CD4-positive, alpha-beta T cell (primary cell): ENCODE measurements at regions not wholly inside any gene's neighbourhood (a gene's known extent, or its start where the extent isn't known, plus 50 kb on each side); places are given as distances from the start of the nearest gene placed in this dataset.

Experiments
- ATAC-seq: fragments of 200-7000 bp; cut with Tn5 transposase; one replicate; pipeline ENCODE4 v1.10.0; 2022; ENCODE audit warnings: mild to moderate bottlenecking; ENCODE audit not compliant: poor library complexity
- CTCF ChIA-PET: fragments of 350-600 bp; sonication (Branson Sonifier 250); formaldehyde crosslinking; loops from one replicate; lab custom pipeline; 2021; ENCODE audit warnings: antibody characterized with exemption, inconsistent platforms; lab: Charles Lee
- POLR2A ChIA-PET: fragments of 350-600 bp; sonication (Branson Sonifier 250); formaldehyde crosslinking; loops from one replicate; lab custom pipeline; 2021; ENCODE audit warnings: antibody characterized with exemption, inconsistent platforms; lab: Charles Lee
- DNase-seq, 14 experiments: peaks; one replicate each; pipeline ENCODE4 v3.0.0-alpha.2; 2013 to 2020; ENCODE audit warnings: mixed read lengths in 2 of 14
- H3K27ac ChIP-seq, 2 donors: one replicate each; pipeline versions ENCODE4 v1.5.1 to v1.7.0; 2013; ENCODE audit warnings: low read length in 2 of 2, low read depth in 1 of 2, mild to moderate bottlenecking in 1 of 2
- H3K27me3 ChIP-seq, 2 experiments: 1 replicate in 1 of 2; 2 replicates in 1 of 2; pipeline versions ENCODE4 v1.6.1 to v1.7.0; 2013; ENCODE audit warnings: low read length in 2 of 2, control low read depth in 1 of 2, mild to moderate bottlenecking in 1 of 2, moderate library complexity in 1 of 2; ENCODE audit not compliant: insufficient read depth in 2 of 2, control insufficient read depth in 1 of 2
- H3K36me3 ChIP-seq: one replicate; pipeline ENCODE4 v1.6.1; 2013; ENCODE audit warnings: low read length, control low read depth; ENCODE audit not compliant: insufficient read depth
- H3K4me1 ChIP-seq: one replicate; pipeline ENCODE4 v1.6.1; 2013; ENCODE audit warnings: low read length, control low read depth; ENCODE audit not compliant: insufficient read depth
- H3K4me3 ChIP-seq: one replicate; pipeline ENCODE4 v1.5.1; 2013; ENCODE audit warnings: mild to moderate bottlenecking, low read length, moderate library complexity
- H3K9me3 ChIP-seq, 2 experiments: 1 replicate in 1 of 2; 2 replicates in 1 of 2; pipeline versions ENCODE4 v1.6.1 to v1.7.0; 2013; ENCODE audit warnings: low read length in 2 of 2, mild to moderate bottlenecking in 2 of 2, control low read depth in 1 of 2, moderate library complexity in 1 of 2; ENCODE audit not compliant: control insufficient read depth in 1 of 2, insufficient read depth in 1 of 2
- H3K27ac Mint-ChIP-seq: one replicate; pipeline ENCODE4 v1.8.0; 2020; ENCODE audit warnings: mixed read lengths
- H3K27me3 Mint-ChIP-seq: one replicate; pipeline ENCODE4 v1.8.0; 2021; ENCODE audit warnings: mixed read lengths
- H3K36me3 Mint-ChIP-seq: one replicate; pipeline ENCODE4 v1.8.0; 2021; ENCODE audit warnings: low read depth, mixed read lengths
- H3K4me1 Mint-ChIP-seq: one replicate; pipeline ENCODE4 v1.8.0; 2021; ENCODE audit warnings: low read depth, mixed read lengths
- H3K4me3 Mint-ChIP-seq: one replicate; pipeline ENCODE4 v1.8.0; 2020; ENCODE audit warnings: mild to moderate bottlenecking, mixed read lengths
- H3K9me3 Mint-ChIP-seq: one replicate; pipeline ENCODE4 v1.8.0; 2020; ENCODE audit warnings: mixed read lengths
- intact Hi-C, 2 experiments: fragments of 100-400 bp; cut with DNase I in 1 of 2; cut with micrococcal nuclease in 1 of 2; formaldehyde crosslinking; loops; one replicate each; pipeline versions ENCODE4 v1.15.1 to v1.9.0; 2023 to 2025; cut with DNase I, micrococcal nuclease
- TF ChIP-seq, protein P1 (sequence below): fragments of 200-600 bp; IDR thresholded peaks from one replicate; pipeline ENCODE4 v1.8.0; 2022; ENCODE audit warnings: antibody characterized with exemption, mild to moderate bottlenecking

- ATAC-seq (no peak), DNase-seq (no peak)
- intact Hi-C loops = no loop called here
- no peaks in the 10 kb centered on the region for H3K27me3 Mint-ChIP-seq
- peaks cover 0 to 4% of the 10 kb centered on the region in 2 experiments for H3K27me3 ChIP-seq
- no peaks in the 10 kb centered on the region for H3K9me3 Mint-ChIP-seq
- H3K4me1 Mint-ChIP-seq = no peaks in the 10 kb centered on the region
- H3K27ac Mint-ChIP-seq = no peak overlapping the region
- no peaks in the 10 kb centered on the region for H3K36me3 Mint-ChIP-seq
- POLR2A ChIA-PET = no interaction called here
- no peak overlapping the region for H3K27ac ChIP-seq
- TF ChIP-seq, protein P1, sequence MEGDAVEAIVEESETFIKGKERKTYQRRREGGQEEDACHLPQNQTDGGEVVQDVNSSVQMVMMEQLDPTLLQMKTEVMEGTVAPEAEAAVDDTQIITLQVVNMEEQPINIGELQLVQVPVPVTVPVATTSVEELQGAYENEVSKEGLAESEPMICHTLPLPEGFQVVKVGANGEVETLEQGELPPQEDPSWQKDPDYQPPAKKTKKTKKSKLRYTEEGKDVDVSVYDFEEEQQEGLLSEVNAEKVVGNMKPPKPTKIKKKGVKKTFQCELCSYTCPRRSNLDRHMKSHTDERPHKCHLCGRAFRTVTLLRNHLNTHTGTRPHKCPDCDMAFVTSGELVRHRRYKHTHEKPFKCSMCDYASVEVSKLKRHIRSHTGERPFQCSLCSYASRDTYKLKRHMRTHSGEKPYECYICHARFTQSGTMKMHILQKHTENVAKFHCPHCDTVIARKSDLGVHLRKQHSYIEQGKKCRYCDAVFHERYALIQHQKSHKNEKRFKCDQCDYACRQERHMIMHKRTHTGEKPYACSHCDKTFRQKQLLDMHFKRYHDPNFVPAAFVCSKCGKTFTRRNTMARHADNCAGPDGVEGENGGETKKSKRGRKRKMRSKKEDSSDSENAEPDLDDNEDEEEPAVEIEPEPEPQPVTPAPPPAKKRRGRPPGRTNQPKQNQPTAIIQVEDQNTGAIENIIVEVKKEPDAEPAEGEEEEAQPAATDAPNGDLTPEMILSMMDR = no peak
- H3K4me1 ChIP-seq = no peaks in the 10 kb centered on the region
- CTCF ChIA-PET = no interaction called here
- H3K4me3 Mint-ChIP-seq = no peak overlapping the region
- no peaks in the 10 kb centered on the region for H3K36me3 ChIP-seq
- H3K9me3 ChIP-seq = no peaks in the 10 kb centered on the region
- no peak overlapping the region for H3K4me3 ChIP-seq
Measured at GRCh38 chr7:133201470-133201869, 51.4 kb upstream of the EXOC4 start.

DNA sequence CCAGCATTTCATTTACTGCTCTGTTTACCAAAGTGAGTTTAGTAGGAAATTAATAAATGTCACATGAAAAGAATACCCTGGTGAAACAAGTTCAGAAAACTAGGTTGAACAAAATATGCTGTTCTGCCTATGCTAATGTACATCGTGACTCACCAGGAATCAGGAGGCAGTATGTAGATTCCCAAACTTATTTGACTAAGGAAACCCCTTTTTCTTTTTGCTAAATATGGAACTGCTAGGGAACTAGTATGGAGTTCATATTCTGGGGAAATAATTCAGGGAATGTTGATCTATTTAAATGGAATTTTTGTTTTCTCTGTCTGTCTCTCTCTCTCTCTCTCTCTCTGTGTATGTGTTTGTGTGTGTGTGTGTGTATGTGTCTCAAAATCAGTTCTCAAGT lies 49.9 kb upstream of the EXOC4 start:
- Mint-ChIP-seq H3K4me1 (no peaks in the 10 kb centered on the region), H3K27me3 (no peaks in the 10 kb centered on the region), H3K36me3 (no peaks in the 10 kb centered on the region), H3K27ac (no peak overlapping the region), H3K4me3 (no peak overlapping the region), H3K9me3 (no peaks in the 10 kb centered on the region)
- H3K36me3 ChIP-seq = no peaks in the 10 kb centered on the region
- ATAC-seq = no peak
- DNase-seq = no peak
- TF ChIP-seq, protein P1 = no peak
- POLR2A ChIA-PET = no interaction called here
- H3K9me3 ChIP-seq = no peaks in the 10 kb centered on the region
- no peaks in the 10 kb centered on the region for H3K27me3 ChIP-seq
- no peak overlapping the region for H3K27ac ChIP-seq
- H3K4me1 ChIP-seq = no peaks in the 10 kb centered on the region
- no peak overlapping the region for H3K4me3 ChIP-seq
- intact Hi-C loops = no loop called here
- CTCF ChIA-PET = no interaction called here
